ENCODE measurements at regions not wholly inside any gene's neighbourhood (a gene's known extent, or its start where the extent isn't known, plus 50 kb on each side); places are given as distances from the start of the nearest gene placed in this dataset.
A peak's percentile ranks its signal among the peaks of the same experiment; 100 is the strongest.

GRCh38 chr2:171244466-171244969 lies 83.8 kb upstream of the TLK1 start:
- peak; percentile 44 for ATAC-seq
- ChIA-PET CTCF (no interaction called here), POLR2A (interaction anchor here (0.5 kb wide), 1 partner anchor 31 kb away, joined by 3 read pairs; no protein-coding TSS in a partner anchor)
- Mint-ChIP-seq H3K27ac (0 out of 2 replicates have a peak overlapping the region, but pooled peaks have one; percentile 54), H3K36me3 (peaks cover 43% of the 10 kb centered on the region), H3K4me3 (no peak overlapping the region), H3K9me3 (peaks cover 44% of the 10 kb centered on the region), H3K27me3 (ENCODE audit: low read depth) (peaks cover 5% of the 10 kb centered on the region), H3K4me1 (peaks cover 12% of the 10 kb centered on the region)
- TF ChIP-seq PRRX2 (CRISPR knock-in tag; IDR thresholded peaks at IDR 0.05) (no peak), ZNF396 (CRISPR knock-in tag; IDR thresholded peaks at IDR 0.05; ENCODE audit: borderline replicate concordance) (no peak), IRF2 (CRISPR knock-in tag; IDR thresholded peaks at IDR 0.05; ENCODE audit: borderline replicate concordance, low read depth) (no peak), PREB (CRISPR knock-in tag; IDR thresholded peaks at IDR 0.05; ENCODE audit: borderline replicate concordance) (no peak), E2F4 (CRISPR knock-in tag; IDR thresholded peaks at IDR 0.05; ENCODE audit: borderline replicate concordance, low read depth) (no peak)
- DNase-seq (ENCODE audit: low spot score), result no peak

GRCh38 chr2:171241771-171242170 lies 81.1 kb upstream of the TLK1 start:
- H3K27ac Mint-ChIP-seq, result no peak overlapping the region

GRCh38 chr2:171238946-171239345 lies 78.3 kb upstream of the TLK1 start:
- ATAC-seq (no peak), DNase-seq (ENCODE audit: low spot score) (no peak)
- no peak for TF ChIP-seq ERG (CRISPR knock-in tag; IDR thresholded peaks at IDR 0.05)
- TF ChIP-seq ATF6 (CRISPR knock-in tag; IDR thresholded peaks at IDR 0.05), result no peak
- no peak for TF ChIP-seq HMGA2 (CRISPR knock-in tag; IDR thresholded peaks at IDR 0.05)
- no peak for TF ChIP-seq TCF7 (CRISPR knock-in tag; IDR thresholded peaks at IDR 0.05; ENCODE audit: low read depth)
- TF ChIP-seq ATF2 (CRISPR knock-in tag; IDR thresholded peaks at IDR 0.05; ENCODE audit: borderline replicate concordance, low read depth), result no peak
- no peak for TF ChIP-seq SOX15 (CRISPR knock-in tag; IDR thresholded peaks at IDR 0.05)
- no peak for TF ChIP-seq ZNF232 (CRISPR knock-in tag; IDR thresholded peaks at IDR 0.05)
- no peak for TF ChIP-seq FOXP1 (CRISPR knock-in tag; IDR thresholded peaks at IDR 0.05; ENCODE audit: borderline replicate concordance)
- no peak for TF ChIP-seq JUN (CRISPR knock-in tag; IDR thresholded peaks at IDR 0.05)
- no peak for TF ChIP-seq ZNF121 (CRISPR knock-in tag; IDR thresholded peaks at IDR 0.05)
- TF ChIP-seq E2F5 (CRISPR knock-in tag; IDR thresholded peaks at IDR 0.05), result no peak
- H3K27ac Mint-ChIP-seq, result no peak overlapping the region
- peaks cover 3% of the 10 kb centered on the region; the same call in 1 of the 2 replicates for H3K27me3 Mint-ChIP-seq (ENCODE audit: low read depth)
- CTCF ChIA-PET, result no interaction called here
- H3K4me1 Mint-ChIP-seq, result peaks cover 3% of the 10 kb centered on the region; the same call in 1 of the 2 replicates
- H3K36me3 Mint-ChIP-seq, result peaks cover 10% of the 10 kb centered on the region
- peaks cover 12% of the 10 kb centered on the region for H3K9me3 Mint-ChIP-seq
- POLR2A ChIA-PET, result no interaction called here
- no peak overlapping the region for H3K4me3 Mint-ChIP-seq

More at GRCh38 chr2:171241771-171242170, 81.1 kb upstream of the TLK1 start:
- peaks cover 3% of the 10 kb centered on the region for H3K27me3 Mint-ChIP-seq (ENCODE audit: low read depth)
- peaks cover 40% of the 10 kb centered on the region for H3K9me3 Mint-ChIP-seq
- H3K36me3 Mint-ChIP-seq, result peaks cover 38% of the 10 kb centered on the region
- no peak for TF ChIP-seq ZSCAN18 (CRISPR knock-in tag; IDR thresholded peaks at IDR 0.05)
- no peak overlapping the region for H3K4me3 Mint-ChIP-seq
- no peak for DNase-seq (ENCODE audit: low spot score)
- peaks cover 9% of the 10 kb centered on the region for H3K4me1 Mint-ChIP-seq
- no peak for ATAC-seq
- POLR2A ChIA-PET, result no interaction called here
- CTCF ChIA-PET, result no interaction called here
